Fibroblast of lung (primary cell): ENCODE measurements at regions not wholly inside any gene's neighbourhood (a gene's known extent, or its start where the extent isn't known, plus 50 kb on each side); places are given as distances from the start of the nearest gene placed in this dataset.

Source experiments
- CTCF ChIP-seq, 2 donors: IDR thresholded peaks in 1 of 2; conservative IDR thresholded peaks in 1 of 2; 1 replicate in 1 of 2; 2 replicates in 1 of 2; pipeline ENCODE4 v1.5.1; 2011 to 2012; ENCODE audit warnings: low read length in 2 of 2, control low read depth in 1 of 2, inconsistent platforms in 1 of 2, low read depth in 1 of 2, mild to moderate bottlenecking in 1 of 2
- EZH2 ChIP-seq: IDR thresholded peaks from 2 replicates; pipeline ENCODE4 v1.5.1; 2012; ENCODE audit warnings: low read length, control low read depth, mild to moderate bottlenecking; ENCODE audit errors: missing control alignments

DNA sequence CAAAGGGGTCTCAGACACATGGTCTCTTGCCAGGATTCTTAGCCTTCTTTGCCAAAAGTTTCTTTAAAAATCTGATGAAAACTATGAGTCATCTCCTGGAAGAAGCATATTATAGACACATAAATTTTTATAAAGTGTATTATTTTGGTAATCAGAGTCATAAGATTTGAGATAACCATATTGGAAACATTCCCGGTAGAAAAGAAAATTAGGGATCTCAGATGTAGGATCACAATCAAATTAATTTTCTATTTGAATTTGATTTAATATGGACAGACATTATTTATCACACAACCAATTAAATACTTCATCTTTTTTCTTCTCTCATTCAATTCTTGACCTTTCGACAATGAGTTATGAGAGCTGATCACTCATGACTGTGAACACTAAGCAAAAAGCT is 347.7 kb upstream of the CDH8 start:
- TF ChIP-seq CTCF (conservative IDR thresholded peaks at IDR 0.05 in 1 of 2, IDR thresholded peaks at IDR 0.05 in 1 of 2; ENCODE audit: low read depth in 1 of 2, low read length in 2 of 2), result no peak
- TF ChIP-seq EZH2, result no peak
